Nephron progenitor cell (in vitro differentiated cells): ENCODE measurements at regions not wholly inside any gene's neighbourhood (a gene's known extent, or its start where the extent isn't known, plus 50 kb on each side); places are given as distances from the start of the nearest gene placed in this dataset.
A peak's percentile ranks its signal among the peaks of the same experiment; 100 is the strongest.

Source experiments
- DNase-seq: peaks from one replicate; pipeline ENCODE4 v3.0.0; 2021
- H3K27ac Mint-ChIP-seq: 2 replicates; pipeline ENCODE4 v1.8.0; 2021; ENCODE audit warnings: mild to moderate bottlenecking, moderate library complexity, mixed read lengths
- H3K27me3 Mint-ChIP-seq: 2 replicates; pipeline ENCODE4 v1.8.0; 2021; ENCODE audit warnings: mild to moderate bottlenecking, low read depth, mixed read lengths; ENCODE audit not compliant: poor library complexity
- H3K36me3 Mint-ChIP-seq: 2 replicates; pipeline ENCODE4 v1.8.0; 2021; ENCODE audit warnings: low read depth, mixed read lengths
- H3K4me1 Mint-ChIP-seq: 2 replicates; pipeline ENCODE4 v1.8.0; 2021; ENCODE audit warnings: mixed read lengths
- H3K4me3 Mint-ChIP-seq: 2 replicates; pipeline ENCODE4 v1.8.0; 2021; ENCODE audit warnings: mild to moderate bottlenecking, moderate library complexity, mixed read lengths
- H3K9me3 Mint-ChIP-seq: 2 replicates; pipeline ENCODE4 v1.8.0; 2021; ENCODE audit warnings: mild to moderate bottlenecking, moderate library complexity, mixed read lengths
- TF ChIP-seq, protein P1 (sequence below): fragments of 200-600 bp; sonication (generic); IDR thresholded peaks from 2 replicates; pipeline ENCODE4 v1.5.0; 2021; ENCODE audit warnings: antibody characterized with exemption

- peaks cover 24% of the 10 kb centered on the region for H3K4me1 Mint-ChIP-seq
- H3K9me3 Mint-ChIP-seq = peaks cover 4% of the 10 kb centered on the region
- TF ChIP-seq, protein P1, sequence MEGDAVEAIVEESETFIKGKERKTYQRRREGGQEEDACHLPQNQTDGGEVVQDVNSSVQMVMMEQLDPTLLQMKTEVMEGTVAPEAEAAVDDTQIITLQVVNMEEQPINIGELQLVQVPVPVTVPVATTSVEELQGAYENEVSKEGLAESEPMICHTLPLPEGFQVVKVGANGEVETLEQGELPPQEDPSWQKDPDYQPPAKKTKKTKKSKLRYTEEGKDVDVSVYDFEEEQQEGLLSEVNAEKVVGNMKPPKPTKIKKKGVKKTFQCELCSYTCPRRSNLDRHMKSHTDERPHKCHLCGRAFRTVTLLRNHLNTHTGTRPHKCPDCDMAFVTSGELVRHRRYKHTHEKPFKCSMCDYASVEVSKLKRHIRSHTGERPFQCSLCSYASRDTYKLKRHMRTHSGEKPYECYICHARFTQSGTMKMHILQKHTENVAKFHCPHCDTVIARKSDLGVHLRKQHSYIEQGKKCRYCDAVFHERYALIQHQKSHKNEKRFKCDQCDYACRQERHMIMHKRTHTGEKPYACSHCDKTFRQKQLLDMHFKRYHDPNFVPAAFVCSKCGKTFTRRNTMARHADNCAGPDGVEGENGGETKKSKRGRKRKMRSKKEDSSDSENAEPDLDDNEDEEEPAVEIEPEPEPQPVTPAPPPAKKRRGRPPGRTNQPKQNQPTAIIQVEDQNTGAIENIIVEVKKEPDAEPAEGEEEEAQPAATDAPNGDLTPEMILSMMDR = no peak
- peaks cover 4% of the 10 kb centered on the region for H3K36me3 Mint-ChIP-seq
- H3K4me3 Mint-ChIP-seq = no peak overlapping the region
- no peaks in the 10 kb centered on the region for H3K27me3 Mint-ChIP-seq
- H3K27ac Mint-ChIP-seq = no peak overlapping the region
- no peak for DNase-seq
These were observed 415.4 kb upstream of the PRICKLE1 start for GRCh38 chr12:43004908-43005307.

GRCh38 chr12:43004141-43004540 is 414.6 kb upstream of the PRICKLE1 start:
- H3K9me3 Mint-ChIP-seq = peaks cover 6% of the 10 kb centered on the region
- H3K36me3 Mint-ChIP-seq = peaks cover 4% of the 10 kb centered on the region
- no peak overlapping the region for H3K27ac Mint-ChIP-seq
- DNase-seq = no peak
- H3K4me1 Mint-ChIP-seq = peaks cover 25% of the 10 kb centered on the region
- H3K27me3 Mint-ChIP-seq = no peaks in the 10 kb centered on the region
- no peak overlapping the region for H3K4me3 Mint-ChIP-seq
- TF ChIP-seq, protein P1 = no peak

DNA sequence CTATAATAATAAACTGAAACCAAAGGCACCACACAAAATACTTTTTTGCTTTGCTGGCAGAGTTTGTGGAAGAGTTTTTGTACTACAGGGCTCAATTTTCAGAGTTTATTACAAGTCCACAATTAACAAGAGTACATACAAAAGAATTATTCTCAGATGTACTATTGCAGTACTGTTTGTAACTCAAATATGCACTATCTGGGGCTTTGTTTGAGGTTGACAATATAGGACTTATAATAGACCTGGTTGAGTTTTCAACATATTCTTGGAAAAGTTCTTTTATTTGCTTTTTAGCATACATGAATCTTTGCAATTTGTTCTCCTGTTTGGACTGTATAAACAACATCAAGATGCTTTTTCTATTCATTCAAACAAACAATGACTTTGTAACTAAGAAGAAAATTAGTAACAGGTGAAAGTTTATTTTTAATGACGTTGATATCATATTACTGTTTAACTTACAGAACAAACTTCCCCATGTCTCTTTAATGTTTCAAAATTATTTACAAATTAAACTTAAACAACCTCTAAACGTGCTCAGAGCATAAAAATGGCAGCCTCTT is 407.4 kb upstream of the PRICKLE1 start:
- Mint-ChIP-seq H3K27me3 (peaks cover 6% of the 10 kb centered on the region), H3K36me3 (peaks cover 4% of the 10 kb centered on the region), H3K4me1 (peaks cover 40% of the 10 kb centered on the region), H3K4me3 (no peak overlapping the region), H3K9me3 (peaks cover 7% of the 10 kb centered on the region), H3K27ac (no peak overlapping the region)
- no peak for DNase-seq
- TF ChIP-seq, protein P1 = no peak

GRCh38 chr12:42992826-42993225 is 403.3 kb upstream of the PRICKLE1 start:
- Mint-ChIP-seq H3K36me3 (peaks cover 4% of the 10 kb centered on the region), H3K27me3 (peaks cover 2% of the 10 kb centered on the region), H3K9me3 (peaks cover 5% of the 10 kb centered on the region), H3K4me1 (peaks cover 42% of the 10 kb centered on the region), H3K27ac (no peak overlapping the region), H3K4me3 (no peak overlapping the region)
- DNase-seq = no peak
- TF ChIP-seq, protein P1 = no peak

- TF ChIP-seq, protein P1 = no peak
These were observed 400.8 kb upstream of the PRICKLE1 start for GRCh38 chr12:42990387-42990786.

DNA sequence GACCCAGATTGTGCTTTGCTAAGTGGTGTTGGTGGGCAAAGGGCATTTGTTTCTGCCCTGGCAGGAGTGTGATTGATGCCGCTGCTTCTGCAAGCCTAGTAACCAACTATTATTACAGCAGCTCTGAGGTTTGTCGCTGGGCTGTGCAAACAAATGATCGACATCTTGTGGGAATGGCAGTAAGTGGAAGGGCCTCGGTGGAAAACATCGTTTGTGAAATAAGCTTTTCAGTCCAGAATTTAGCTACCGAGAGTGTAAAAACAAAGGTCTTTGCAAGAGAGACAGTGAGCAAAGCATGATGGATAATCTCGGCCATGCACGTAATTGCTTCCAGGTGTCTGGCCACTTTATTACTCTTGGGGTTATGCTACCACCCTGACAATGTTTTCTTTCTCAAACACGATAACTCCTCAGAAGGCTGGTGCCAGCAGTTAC is 397.7 kb upstream of the PRICKLE1 start:
- TF ChIP-seq, protein P1 = no peak
- no peaks in the 10 kb centered on the region for H3K9me3 Mint-ChIP-seq
- H3K27ac Mint-ChIP-seq = peak overlapping the region; percentile 99
- H3K36me3 Mint-ChIP-seq = no peaks in the 10 kb centered on the region
- H3K27me3 Mint-ChIP-seq = no peaks in the 10 kb centered on the region
- DNase-seq = peak; percentile 41
- peaks cover 71% of the 10 kb centered on the region for H3K4me1 Mint-ChIP-seq
- H3K4me3 Mint-ChIP-seq = peak overlapping the region; percentile 69

More at GRCh38 chr12:42990387-42990786, 400.8 kb upstream of the PRICKLE1 start:
- H3K4me1 Mint-ChIP-seq = peaks cover 60% of the 10 kb centered on the region
- DNase-seq = no peak
- H3K27ac Mint-ChIP-seq = no peak overlapping the region
- no peaks in the 10 kb centered on the region for H3K27me3 Mint-ChIP-seq
- H3K36me3 Mint-ChIP-seq = peaks cover 4% of the 10 kb centered on the region
- H3K4me3 Mint-ChIP-seq = no peak overlapping the region
- peaks cover 5% of the 10 kb centered on the region for H3K9me3 Mint-ChIP-seq
